Mammary epithelial cell (primary cell): ENCODE measurements at regions not wholly inside any gene's neighbourhood (a gene's known extent, or its start where the extent isn't known, plus 50 kb on each side); places are given as distances from the start of the nearest gene placed in this dataset.

Experiments used
- EZH2 ChIP-seq: IDR thresholded peaks from 2 replicates; pipeline ENCODE4 v1.6.1; 2012; ENCODE audit warnings: low read length, inconsistent platforms, borderline replicate concordance
- TF ChIP-seq, protein P1 (sequence below), 2 donors: IDR thresholded peaks in 1 of 2; conservative IDR thresholded peaks in 1 of 2; 2 replicates each; pipeline ENCODE4 v1.5.1; 2011 to 2012; ENCODE audit warnings: inconsistent platforms in 2 of 2, low read length in 2 of 2, mild to moderate bottlenecking in 2 of 2, control low read depth in 1 of 2, low read depth in 1 of 2; ENCODE audit not compliant: insufficient read depth in 1 of 2; ENCODE audit errors: extremely low read depth in 1 of 2

DNA sequence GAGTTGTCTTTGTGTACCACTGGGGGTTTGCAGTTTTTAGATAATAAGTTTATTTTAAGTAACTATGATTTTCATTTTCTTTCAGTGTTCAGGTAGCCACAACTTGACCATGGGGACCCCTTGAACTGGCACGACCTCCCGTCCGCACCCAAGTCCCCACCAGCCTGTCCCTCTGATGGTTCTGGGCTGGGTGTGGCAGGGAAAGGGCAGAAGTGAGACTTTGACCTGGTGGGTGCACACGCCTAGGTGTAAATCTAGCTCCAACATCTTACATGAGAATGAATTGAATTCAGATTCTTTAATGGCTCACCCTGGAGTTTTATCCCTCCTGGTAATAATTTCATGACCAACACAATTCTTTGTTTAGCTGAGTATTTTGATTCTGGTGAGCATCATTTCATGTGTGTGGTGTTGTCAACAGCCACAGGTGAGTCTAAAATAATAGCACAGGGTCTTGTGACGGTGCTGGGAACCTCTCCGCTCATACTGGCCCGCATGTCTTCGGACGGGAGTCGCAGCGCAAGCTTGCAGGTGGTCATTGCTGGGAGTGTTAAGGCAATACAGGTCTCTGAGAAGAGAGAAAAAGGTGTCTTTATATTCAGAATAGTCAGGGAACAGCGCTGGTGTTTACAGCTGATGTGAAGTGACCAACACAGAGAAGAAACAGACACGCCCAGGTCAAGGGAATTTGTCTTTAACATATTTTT is 50.8 kb upstream of the POFUT2 start:
- TF ChIP-seq, protein P1, sequence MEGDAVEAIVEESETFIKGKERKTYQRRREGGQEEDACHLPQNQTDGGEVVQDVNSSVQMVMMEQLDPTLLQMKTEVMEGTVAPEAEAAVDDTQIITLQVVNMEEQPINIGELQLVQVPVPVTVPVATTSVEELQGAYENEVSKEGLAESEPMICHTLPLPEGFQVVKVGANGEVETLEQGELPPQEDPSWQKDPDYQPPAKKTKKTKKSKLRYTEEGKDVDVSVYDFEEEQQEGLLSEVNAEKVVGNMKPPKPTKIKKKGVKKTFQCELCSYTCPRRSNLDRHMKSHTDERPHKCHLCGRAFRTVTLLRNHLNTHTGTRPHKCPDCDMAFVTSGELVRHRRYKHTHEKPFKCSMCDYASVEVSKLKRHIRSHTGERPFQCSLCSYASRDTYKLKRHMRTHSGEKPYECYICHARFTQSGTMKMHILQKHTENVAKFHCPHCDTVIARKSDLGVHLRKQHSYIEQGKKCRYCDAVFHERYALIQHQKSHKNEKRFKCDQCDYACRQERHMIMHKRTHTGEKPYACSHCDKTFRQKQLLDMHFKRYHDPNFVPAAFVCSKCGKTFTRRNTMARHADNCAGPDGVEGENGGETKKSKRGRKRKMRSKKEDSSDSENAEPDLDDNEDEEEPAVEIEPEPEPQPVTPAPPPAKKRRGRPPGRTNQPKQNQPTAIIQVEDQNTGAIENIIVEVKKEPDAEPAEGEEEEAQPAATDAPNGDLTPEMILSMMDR (conservative IDR thresholded peaks at IDR 0.05 in 1 of 2, IDR thresholded peaks at IDR 0.05 in 1 of 2; ENCODE audit: extremely low read depth in 1 of 2, insufficient read depth in 1 of 2, low read depth in 1 of 2, low read length in 2 of 2): no peak
- no peak for TF ChIP-seq EZH2
